Adrenal gland (tissue), 9 donors: ENCODE measurements at regions not wholly inside any gene's neighbourhood (a gene's known extent, or its start where the extent isn't known, plus 50 kb on each side); places are given as distances from the start of the nearest gene placed in this dataset.

Experiments
- DNase-seq, 7 donors: peaks; one replicate each; pipeline ENCODE4 v3.0.0-alpha.2; 2019 to 2020
- H3K27ac ChIP-seq, 5 donors: fragments of 200-600 bp; sonication (generic) in 4 of 5; 1 replicate in 3 of 5; 2 replicates in 2 of 5; pipeline versions ENCODE4 v1.5.1 to v1.8.0; 2016 to 2020; ENCODE audit warnings: mild to moderate bottlenecking in 1 of 5
- H3K27me3 ChIP-seq: fragments of 200-600 bp; 2 replicates; pipeline ENCODE4 v1.8.0; 2021
- H3K36me3 ChIP-seq, 2 donors: fragments of 200-600 bp; replicated peaks in 1 of 2; 1 replicate in 1 of 2; 2 replicates in 1 of 2; pipeline versions ENCODE4 v1.5.1 to v1.8.0; 2018 to 2022
- H3K4me1 ChIP-seq, 2 donors: fragments of 200-600 bp; replicated peaks in 1 of 2; 1 replicate in 1 of 2; 2 replicates in 1 of 2; pipeline versions ENCODE4 v1.5.1 to v1.8.0; 2018 to 2021
- H3K4me3 ChIP-seq, 4 donors: fragments of 200-600 bp; sonication (generic) in 3 of 4; one replicate each; pipeline ENCODE4 v1.5.1; 2016 to 2018
- H3K9me3 ChIP-seq, 3 donors: fragments of 200-600 bp; sonication (generic) in 1 of 3; replicated peaks in 1 of 3; 1 replicate in 2 of 3; 2 replicates in 1 of 3; pipeline versions ENCODE4 v1.5.1 to v1.8.0; 2016 to 2021
- CTCF ChIP-seq, 6 experiments: fragments of 450-650 bp in 4 of 6; fragments of 200-600 bp in 2 of 6; sonication (generic) in 1 of 6; IDR thresholded peaks; 1 replicate in 5 of 6; 2 replicates in 1 of 6; pipeline versions ENCODE4 v1.5.1 to v1.8.0; 2016 to 2021; ENCODE audit warnings: antibody characterized with exemption in 6 of 6, mild to moderate bottlenecking in 2 of 6, moderate library complexity in 1 of 6
- POLR2A ChIP-seq, 2 donors: fragments of 450-650 bp; IDR thresholded peaks; one replicate each; pipeline ENCODE4 v1.6.1; 2017; ENCODE audit warnings: antibody characterized with exemption in 2 of 2, mild to moderate bottlenecking in 2 of 2, moderate library complexity in 1 of 2
- WGBS, 4 donors: extraction: QIAGEN DNeasy Blood & Tissue Kit in 2 of 4; methylation state at CpG; one replicate each; pipeline versions ENCODE4 v1.1.5 to v1.1.7; 2013 to 2017; 5-methylcytosine and 5-hydroxymethylcytosine counted together
- intact Hi-C, 2 donors: fragments of 100-400 bp; cut with DNase I; formaldehyde crosslinking; loops; one replicate each; pipeline versions ENCODE4 v1.14.1 to v1.15.0; 2022 to 2023
- donor health status: healthy with polysubstance abuse.
- donor health status: Bipolar disorder and iron deficiency.
- donor health status: DM: yes; HTN: yes; CAD: no.
- donor health status: DM: no; HTN: no; CAD: no.
- donor health status: DM: no; HTN: no; CAD: no.

DNA sequence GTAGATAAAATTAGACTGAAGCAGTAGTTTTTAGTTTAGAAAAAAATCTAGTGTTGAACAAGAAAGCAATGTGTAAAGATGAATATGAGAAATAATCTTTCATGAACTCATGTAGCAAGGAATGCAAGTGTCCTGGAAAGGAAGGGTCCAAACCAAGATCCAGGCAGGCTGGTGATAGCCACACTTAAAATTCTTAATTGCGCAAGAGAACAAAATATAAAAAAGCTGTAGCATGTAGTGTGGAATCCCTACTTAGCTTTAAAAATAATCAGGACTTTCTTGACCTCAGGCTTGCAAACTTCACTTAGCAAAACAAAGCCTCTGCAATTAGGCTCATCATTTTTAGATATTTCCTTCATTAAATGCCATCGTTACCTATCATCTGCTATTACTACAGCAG lies 2186.1 kb upstream of the RAG2 start:
- H3K9me3 ChIP-seq, result no peaks in the 10 kb centered on the region
- no peak overlapping the region for H3K4me3 ChIP-seq
- H3K27ac ChIP-seq, result no peak overlapping the region
- no peaks in the 10 kb centered on the region for H3K36me3 ChIP-seq
- WGBS, 4 donors, result 87 to 92% (median 90%) methylated on average over 2 of the region's 2 CpGs
- H3K27me3 ChIP-seq, result no peaks in the 10 kb centered on the region
- H3K4me1 ChIP-seq, result no peaks in the 10 kb centered on the region
- intact Hi-C loops, result no loop called here
- no peak for TF ChIP-seq POLR2A (IDR thresholded peaks at IDR 0.05)
- no peak for TF ChIP-seq CTCF (IDR thresholded peaks at IDR 0.05)
- no peak for DNase-seq

GRCh38 chr11:38766796-38767195 lies 2168.8 kb upstream of the RAG2 start:
- TF ChIP-seq CTCF (IDR thresholded peaks at IDR 0.05) (no peak), POLR2A (IDR thresholded peaks at IDR 0.05) (no peak)
- H3K27ac ChIP-seq, result no peak overlapping the region
- no peaks in the 10 kb centered on the region for H3K36me3 ChIP-seq
- H3K4me1 ChIP-seq, result no peaks in the 10 kb centered on the region
- H3K9me3 ChIP-seq, result peaks cover 0 to 5% (median 0%) of the 10 kb centered on the region in 3 donors
- H3K27me3 ChIP-seq, result no peaks in the 10 kb centered on the region
- no peak overlapping the region for H3K4me3 ChIP-seq
- intact Hi-C loops, result no loop called here
- DNase-seq, result no peak

DNA sequence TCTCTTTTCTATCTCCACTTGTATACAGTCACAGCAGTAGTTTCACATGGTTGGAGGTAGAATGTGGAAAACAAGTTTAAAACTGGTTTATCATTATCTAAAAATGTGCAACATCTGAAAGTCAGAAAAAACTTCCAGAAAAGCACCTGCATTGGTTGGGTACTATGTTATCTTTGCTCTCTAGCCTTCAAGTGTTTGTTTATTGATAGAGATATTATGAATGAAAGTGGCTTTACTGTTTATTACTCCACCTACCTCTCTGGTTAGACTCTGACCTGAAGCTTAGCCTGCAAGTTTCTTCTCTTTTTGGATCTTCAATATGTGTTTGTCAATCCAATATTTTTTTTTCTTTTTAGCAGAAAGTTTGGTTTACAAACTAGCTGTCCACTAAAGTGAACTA lies 2161.4 kb upstream of the RAG2 start:
- Histone ChIP-seq H3K9me3 (no peaks in the 10 kb centered on the region), H3K27ac (no peak overlapping the region), H3K36me3 (no peaks in the 10 kb centered on the region), H3K4me3 (no peak overlapping the region), H3K4me1 (no peaks in the 10 kb centered on the region), H3K27me3 (no peaks in the 10 kb centered on the region)
- intact Hi-C loops, result no loop called here
- DNase-seq, result no peak
- TF ChIP-seq CTCF (IDR thresholded peaks at IDR 0.05) (no peak), POLR2A (IDR thresholded peaks at IDR 0.05) (no peak)

DNA sequence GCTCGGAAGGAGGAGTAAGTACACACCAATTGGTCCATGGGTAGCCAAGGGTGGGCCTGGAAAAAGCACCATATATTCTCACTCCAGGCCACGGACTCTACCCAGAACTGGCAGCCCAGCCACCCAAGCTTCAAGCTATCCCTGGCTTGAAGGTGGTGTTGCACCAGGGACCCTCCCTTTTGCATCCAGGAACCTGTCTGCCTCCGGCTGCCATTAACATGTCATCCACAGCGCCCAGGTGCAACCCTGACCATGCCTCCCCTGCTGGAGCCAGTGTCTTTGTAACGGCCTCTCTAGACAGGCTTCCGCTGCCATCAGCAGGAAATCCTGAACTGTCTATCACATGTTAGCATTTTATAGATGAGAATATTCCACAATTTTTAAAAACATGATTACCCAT lies 2158.5 kb upstream of the RAG2 start:
- Histone ChIP-seq H3K27me3 (no peaks in the 10 kb centered on the region), H3K4me1 (no peaks in the 10 kb centered on the region), H3K9me3 (no peaks in the 10 kb centered on the region), H3K36me3 (no peaks in the 10 kb centered on the region), H3K27ac (no peak overlapping the region), H3K4me3 (no peak overlapping the region)
- DNase-seq, result no peak
- TF ChIP-seq POLR2A (IDR thresholded peaks at IDR 0.05), result no peak
- TF ChIP-seq CTCF (IDR thresholded peaks at IDR 0.05), result no peak
- intact Hi-C loops, result no loop called here
- WGBS, 4 donors, result 88 to 96% (median 91%) methylated on average over 5 to 6 of the region's 6 CpGs
